GM23338 (cell line): ENCODE measurements at regions not wholly inside any gene's neighbourhood (a gene's known extent, or its start where the extent isn't known, plus 50 kb on each side); places are given as distances from the start of the nearest gene placed in this dataset.

Source experiments
- ATAC-seq: fragments of 200-7000 bp; cut with Tn5 transposase; 3 replicates; pipeline ENCODE4 v1.9.1; 2020
- DNase-seq: peaks from one replicate; pipeline ENCODE4 v3.0.0-alpha.2; 2015; ENCODE audit warnings: low spot score
- H2AFZ ChIP-seq: fragments of 200-600 bp; sonication (generic); 2 replicates; pipeline ENCODE4 v1.8.0; 2016; ENCODE audit warnings: antibody characterized with exemption, mild to moderate bottlenecking, moderate library complexity
- H3F3A ChIP-seq: fragments of 200-600 bp; sonication (generic); replicated peaks from 2 replicates; pipeline ENCODE4 v1.8.0; 2017; ENCODE audit warnings: antibody characterized with exemption, mixed run types, low read depth
- H3K27ac ChIP-seq: fragments of 200-600 bp; sonication (generic); 2 replicates; pipeline ENCODE4 v1.6.1; 2016; ENCODE audit warnings: low read depth
- H3K27me3 ChIP-seq: fragments of 200-600 bp; sonication (generic); 2 replicates; pipeline ENCODE4 v1.8.0; 2016; ENCODE audit warnings: mild to moderate bottlenecking, mixed run types, moderate library complexity; ENCODE audit not compliant: insufficient read depth
- H3K36me3 ChIP-seq: fragments of 200-600 bp; sonication (generic); 2 replicates; pipeline ENCODE4 v1.8.0; 2016; ENCODE audit warnings: mild to moderate bottlenecking; ENCODE audit not compliant: insufficient read depth
- H3K4me1 ChIP-seq: fragments of 200-600 bp; sonication (generic); 2 replicates; pipeline ENCODE4 v1.8.0; 2016; ENCODE audit warnings: mild to moderate bottlenecking, moderate library complexity; ENCODE audit not compliant: insufficient read depth
- H3K4me2 ChIP-seq: fragments of 200-600 bp; sonication (generic); 2 replicates; pipeline ENCODE4 v1.7.1; 2017; ENCODE audit warnings: mixed run types
- H3K4me3 ChIP-seq: fragments of 200-600 bp; sonication (generic); 2 replicates; pipeline ENCODE4 v1.6.1; 2016; ENCODE audit warnings: mixed run types
- H3K79me2 ChIP-seq: fragments of 200-600 bp; sonication (generic); replicated peaks from 2 replicates; pipeline ENCODE4 v1.8.0; 2017; ENCODE audit warnings: mild to moderate bottlenecking; ENCODE audit not compliant: insufficient read depth
- H3K9me2 ChIP-seq: fragments of 200-600 bp; sonication (generic); 2 replicates; pipeline ENCODE4 v1.8.0; 2017; ENCODE audit not compliant: insufficient read depth
- H4K20me1 ChIP-seq: fragments of 200-600 bp; sonication (generic); replicated peaks from 2 replicates; pipeline ENCODE4 v1.8.0; 2017; ENCODE audit warnings: mild to moderate bottlenecking; ENCODE audit not compliant: insufficient read depth
- H3K27ac Mint-ChIP-seq: 2 replicates; pipeline ENCODE4 v1.8.0; 2020; ENCODE audit warnings: inconsistent platforms, mild to moderate bottlenecking, moderate library complexity, mixed read lengths
- H3K27me3 Mint-ChIP-seq: 3 replicates; pipeline ENCODE4 v1.8.0; 2022; ENCODE audit warnings: low read depth, mild to moderate bottlenecking, moderate library complexity, mixed read lengths, inconsistent platforms; ENCODE audit not compliant: insufficient read depth, poor library complexity
- H3K36me3 Mint-ChIP-seq: 3 replicates; pipeline ENCODE4 v1.8.0; 2021; ENCODE audit warnings: low read depth, mild to moderate bottlenecking, inconsistent platforms, moderate library complexity, mixed read lengths
- H3K4me1 Mint-ChIP-seq: 3 replicates; pipeline ENCODE4 v1.8.0; 2020; ENCODE audit warnings: mild to moderate bottlenecking, inconsistent platforms, mixed read lengths
- H3K4me3 Mint-ChIP-seq: 3 replicates; pipeline ENCODE4 v1.8.0; 2021; ENCODE audit warnings: moderate library complexity, mild to moderate bottlenecking, inconsistent platforms, mixed read lengths
- H3K9me3 Mint-ChIP-seq: 3 replicates; pipeline ENCODE4 v1.8.0; 2020; ENCODE audit warnings: moderate library complexity, mild to moderate bottlenecking, inconsistent platforms, mixed read lengths
- JUNB ChIP-seq: IDR thresholded peaks from one replicate; pipeline ENCODE4 v1.6.1; 2016; ENCODE audit warnings: antibody characterized with exemption; ENCODE audit not compliant: unreplicated experiment
- NANOG ChIP-seq: IDR thresholded peaks from 2 replicates; pipeline ENCODE4 v1.6.1; 2016; ENCODE audit warnings: antibody characterized with exemption, borderline replicate concordance
- POLR2AphosphoS5 ChIP-seq: IDR thresholded peaks from 2 replicates; pipeline ENCODE4 v1.6.1; 2016; ENCODE audit warnings: antibody characterized with exemption, low read depth
- ZNF114 ChIP-seq: fragments of 250-450 bp; sonication (Bioruptor Pico); IDR thresholded peaks from 2 replicates; pipeline ENCODE4 v1.5.0; 2020; ENCODE audit warnings: mild to moderate bottlenecking, moderate library complexity
- ZNF331 ChIP-seq: fragments of 250-450 bp; sonication (Bioruptor Pico); IDR thresholded peaks from 2 replicates; pipeline ENCODE4 v1.5.0; 2020; ENCODE audit warnings: low read depth, mild to moderate bottlenecking, moderate library complexity
- TF ChIP-seq, protein P1 (sequence below): IDR thresholded peaks from 2 replicates; pipeline ENCODE4 v1.6.1; 2016; ENCODE audit warnings: antibody characterized with exemption
- TF ChIP-seq, protein P2 (sequence below), 2 experiments: fragments of 200-600 bp in 1 of 2; sonication (generic) in 1 of 2; conservative IDR thresholded peaks; 2 replicates each; pipeline versions ENCODE4 v1.5.1 to v1.6.1; 2016 to 2017; ENCODE audit warnings: antibody characterized with exemption in 2 of 2, low read depth in 2 of 2, mild to moderate bottlenecking in 2 of 2, moderate library complexity in 1 of 2
- TF ChIP-seq, protein P3 (sequence below): IDR thresholded peaks from one replicate; pipeline ENCODE4 v1.6.1; 2018; ENCODE audit warnings: antibody characterized with exemption; ENCODE audit not compliant: unreplicated experiment
- TF ChIP-seq, protein P4 (sequence below): fragments of 250-450 bp; sonication (Bioruptor Pico); IDR thresholded peaks from 2 replicates; pipeline ENCODE4 v1.5.0; 2020; ENCODE audit warnings: mild to moderate bottlenecking, moderate library complexity

DNA sequence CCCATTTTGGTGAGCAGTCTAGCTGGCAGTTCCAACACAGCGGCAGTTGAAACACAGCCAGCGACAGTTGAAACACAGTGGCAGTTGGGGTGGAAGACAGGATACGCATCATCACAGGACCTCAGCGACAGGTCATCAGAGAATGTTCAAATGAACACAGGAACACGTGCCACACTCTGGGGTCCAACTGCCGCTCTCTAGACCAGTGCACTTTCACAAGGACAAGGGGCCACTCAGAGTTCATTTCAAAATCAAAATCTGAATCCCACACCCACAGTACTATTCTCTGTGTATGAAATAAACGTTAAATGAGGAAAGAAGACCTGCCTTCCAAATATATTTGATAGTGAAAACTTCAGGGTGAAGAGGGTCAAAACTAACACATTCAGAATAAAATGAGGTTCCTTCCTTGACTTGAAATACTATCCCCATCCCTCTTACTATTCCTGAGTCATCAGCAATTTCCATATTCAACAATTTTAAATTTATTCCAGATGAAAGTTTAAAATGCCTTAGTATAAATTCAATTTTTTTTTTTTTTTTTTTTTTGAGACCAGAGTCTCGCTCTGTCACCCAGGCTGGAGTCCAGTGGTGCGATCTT is 53.0 kb upstream of the SIMC1 start:
- Histone ChIP-seq H3K4me1 (no peaks in the 10 kb centered on the region), H4K20me1 (no peaks in the 10 kb centered on the region), H3F3A (no peaks in the 10 kb centered on the region), H3K27me3 (no peaks in the 10 kb centered on the region), H3K4me3 (no peak overlapping the region), H3K79me2 (no peaks in the 10 kb centered on the region), H3K4me2 (no peak overlapping the region), H2AFZ (0 out of 2 replicates have a peak overlapping the region, but pooled peaks have one; percentile 56), H3K27ac (no peak overlapping the region), H3K9me2 (no peaks in the 10 kb centered on the region), H3K36me3 (no peaks in the 10 kb centered on the region)
- Mint-ChIP-seq H3K4me1 (peaks cover 8% of the 10 kb centered on the region; the same call in 2 of the 3 replicates), H3K9me3 (no peaks in the 10 kb centered on the region), H3K36me3 (no peaks in the 10 kb centered on the region), H3K27ac (no peak overlapping the region), H3K27me3 (no peaks in the 10 kb centered on the region), H3K4me3 (no peak overlapping the region)
- TF ChIP-seq NANOG (no peak), ZNF331 (CRISPR knock-in tag) (no peak), ZNF114 (no peak), POLR2AphosphoS5 (no peak), JUNB (no peak)
- TF ChIP-seq, protein P1, sequence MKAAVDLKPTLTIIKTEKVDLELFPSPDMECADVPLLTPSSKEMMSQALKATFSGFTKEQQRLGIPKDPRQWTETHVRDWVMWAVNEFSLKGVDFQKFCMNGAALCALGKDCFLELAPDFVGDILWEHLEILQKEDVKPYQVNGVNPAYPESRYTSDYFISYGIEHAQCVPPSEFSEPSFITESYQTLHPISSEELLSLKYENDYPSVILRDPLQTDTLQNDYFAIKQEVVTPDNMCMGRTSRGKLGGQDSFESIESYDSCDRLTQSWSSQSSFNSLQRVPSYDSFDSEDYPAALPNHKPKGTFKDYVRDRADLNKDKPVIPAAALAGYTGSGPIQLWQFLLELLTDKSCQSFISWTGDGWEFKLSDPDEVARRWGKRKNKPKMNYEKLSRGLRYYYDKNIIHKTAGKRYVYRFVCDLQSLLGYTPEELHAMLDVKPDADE: no peak
- TF ChIP-seq, protein P2, sequence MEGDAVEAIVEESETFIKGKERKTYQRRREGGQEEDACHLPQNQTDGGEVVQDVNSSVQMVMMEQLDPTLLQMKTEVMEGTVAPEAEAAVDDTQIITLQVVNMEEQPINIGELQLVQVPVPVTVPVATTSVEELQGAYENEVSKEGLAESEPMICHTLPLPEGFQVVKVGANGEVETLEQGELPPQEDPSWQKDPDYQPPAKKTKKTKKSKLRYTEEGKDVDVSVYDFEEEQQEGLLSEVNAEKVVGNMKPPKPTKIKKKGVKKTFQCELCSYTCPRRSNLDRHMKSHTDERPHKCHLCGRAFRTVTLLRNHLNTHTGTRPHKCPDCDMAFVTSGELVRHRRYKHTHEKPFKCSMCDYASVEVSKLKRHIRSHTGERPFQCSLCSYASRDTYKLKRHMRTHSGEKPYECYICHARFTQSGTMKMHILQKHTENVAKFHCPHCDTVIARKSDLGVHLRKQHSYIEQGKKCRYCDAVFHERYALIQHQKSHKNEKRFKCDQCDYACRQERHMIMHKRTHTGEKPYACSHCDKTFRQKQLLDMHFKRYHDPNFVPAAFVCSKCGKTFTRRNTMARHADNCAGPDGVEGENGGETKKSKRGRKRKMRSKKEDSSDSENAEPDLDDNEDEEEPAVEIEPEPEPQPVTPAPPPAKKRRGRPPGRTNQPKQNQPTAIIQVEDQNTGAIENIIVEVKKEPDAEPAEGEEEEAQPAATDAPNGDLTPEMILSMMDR (conservative IDR thresholded peaks at IDR 0.05; ENCODE audit: low read depth in 2 of 2): no peak
- TF ChIP-seq, protein P3, sequence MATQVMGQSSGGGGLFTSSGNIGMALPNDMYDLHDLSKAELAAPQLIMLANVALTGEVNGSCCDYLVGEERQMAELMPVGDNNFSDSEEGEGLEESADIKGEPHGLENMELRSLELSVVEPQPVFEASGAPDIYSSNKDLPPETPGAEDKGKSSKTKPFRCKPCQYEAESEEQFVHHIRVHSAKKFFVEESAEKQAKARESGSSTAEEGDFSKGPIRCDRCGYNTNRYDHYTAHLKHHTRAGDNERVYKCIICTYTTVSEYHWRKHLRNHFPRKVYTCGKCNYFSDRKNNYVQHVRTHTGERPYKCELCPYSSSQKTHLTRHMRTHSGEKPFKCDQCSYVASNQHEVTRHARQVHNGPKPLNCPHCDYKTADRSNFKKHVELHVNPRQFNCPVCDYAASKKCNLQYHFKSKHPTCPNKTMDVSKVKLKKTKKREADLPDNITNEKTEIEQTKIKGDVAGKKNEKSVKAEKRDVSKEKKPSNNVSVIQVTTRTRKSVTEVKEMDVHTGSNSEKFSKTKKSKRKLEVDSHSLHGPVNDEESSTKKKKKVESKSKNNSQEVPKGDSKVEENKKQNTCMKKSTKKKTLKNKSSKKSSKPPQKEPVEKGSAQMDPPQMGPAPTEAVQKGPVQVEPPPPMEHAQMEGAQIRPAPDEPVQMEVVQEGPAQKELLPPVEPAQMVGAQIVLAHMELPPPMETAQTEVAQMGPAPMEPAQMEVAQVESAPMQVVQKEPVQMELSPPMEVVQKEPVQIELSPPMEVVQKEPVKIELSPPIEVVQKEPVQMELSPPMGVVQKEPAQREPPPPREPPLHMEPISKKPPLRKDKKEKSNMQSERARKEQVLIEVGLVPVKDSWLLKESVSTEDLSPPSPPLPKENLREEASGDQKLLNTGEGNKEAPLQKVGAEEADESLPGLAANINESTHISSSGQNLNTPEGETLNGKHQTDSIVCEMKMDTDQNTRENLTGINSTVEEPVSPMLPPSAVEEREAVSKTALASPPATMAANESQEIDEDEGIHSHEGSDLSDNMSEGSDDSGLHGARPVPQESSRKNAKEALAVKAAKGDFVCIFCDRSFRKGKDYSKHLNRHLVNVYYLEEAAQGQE: no peak
- TF ChIP-seq, protein P4, sequence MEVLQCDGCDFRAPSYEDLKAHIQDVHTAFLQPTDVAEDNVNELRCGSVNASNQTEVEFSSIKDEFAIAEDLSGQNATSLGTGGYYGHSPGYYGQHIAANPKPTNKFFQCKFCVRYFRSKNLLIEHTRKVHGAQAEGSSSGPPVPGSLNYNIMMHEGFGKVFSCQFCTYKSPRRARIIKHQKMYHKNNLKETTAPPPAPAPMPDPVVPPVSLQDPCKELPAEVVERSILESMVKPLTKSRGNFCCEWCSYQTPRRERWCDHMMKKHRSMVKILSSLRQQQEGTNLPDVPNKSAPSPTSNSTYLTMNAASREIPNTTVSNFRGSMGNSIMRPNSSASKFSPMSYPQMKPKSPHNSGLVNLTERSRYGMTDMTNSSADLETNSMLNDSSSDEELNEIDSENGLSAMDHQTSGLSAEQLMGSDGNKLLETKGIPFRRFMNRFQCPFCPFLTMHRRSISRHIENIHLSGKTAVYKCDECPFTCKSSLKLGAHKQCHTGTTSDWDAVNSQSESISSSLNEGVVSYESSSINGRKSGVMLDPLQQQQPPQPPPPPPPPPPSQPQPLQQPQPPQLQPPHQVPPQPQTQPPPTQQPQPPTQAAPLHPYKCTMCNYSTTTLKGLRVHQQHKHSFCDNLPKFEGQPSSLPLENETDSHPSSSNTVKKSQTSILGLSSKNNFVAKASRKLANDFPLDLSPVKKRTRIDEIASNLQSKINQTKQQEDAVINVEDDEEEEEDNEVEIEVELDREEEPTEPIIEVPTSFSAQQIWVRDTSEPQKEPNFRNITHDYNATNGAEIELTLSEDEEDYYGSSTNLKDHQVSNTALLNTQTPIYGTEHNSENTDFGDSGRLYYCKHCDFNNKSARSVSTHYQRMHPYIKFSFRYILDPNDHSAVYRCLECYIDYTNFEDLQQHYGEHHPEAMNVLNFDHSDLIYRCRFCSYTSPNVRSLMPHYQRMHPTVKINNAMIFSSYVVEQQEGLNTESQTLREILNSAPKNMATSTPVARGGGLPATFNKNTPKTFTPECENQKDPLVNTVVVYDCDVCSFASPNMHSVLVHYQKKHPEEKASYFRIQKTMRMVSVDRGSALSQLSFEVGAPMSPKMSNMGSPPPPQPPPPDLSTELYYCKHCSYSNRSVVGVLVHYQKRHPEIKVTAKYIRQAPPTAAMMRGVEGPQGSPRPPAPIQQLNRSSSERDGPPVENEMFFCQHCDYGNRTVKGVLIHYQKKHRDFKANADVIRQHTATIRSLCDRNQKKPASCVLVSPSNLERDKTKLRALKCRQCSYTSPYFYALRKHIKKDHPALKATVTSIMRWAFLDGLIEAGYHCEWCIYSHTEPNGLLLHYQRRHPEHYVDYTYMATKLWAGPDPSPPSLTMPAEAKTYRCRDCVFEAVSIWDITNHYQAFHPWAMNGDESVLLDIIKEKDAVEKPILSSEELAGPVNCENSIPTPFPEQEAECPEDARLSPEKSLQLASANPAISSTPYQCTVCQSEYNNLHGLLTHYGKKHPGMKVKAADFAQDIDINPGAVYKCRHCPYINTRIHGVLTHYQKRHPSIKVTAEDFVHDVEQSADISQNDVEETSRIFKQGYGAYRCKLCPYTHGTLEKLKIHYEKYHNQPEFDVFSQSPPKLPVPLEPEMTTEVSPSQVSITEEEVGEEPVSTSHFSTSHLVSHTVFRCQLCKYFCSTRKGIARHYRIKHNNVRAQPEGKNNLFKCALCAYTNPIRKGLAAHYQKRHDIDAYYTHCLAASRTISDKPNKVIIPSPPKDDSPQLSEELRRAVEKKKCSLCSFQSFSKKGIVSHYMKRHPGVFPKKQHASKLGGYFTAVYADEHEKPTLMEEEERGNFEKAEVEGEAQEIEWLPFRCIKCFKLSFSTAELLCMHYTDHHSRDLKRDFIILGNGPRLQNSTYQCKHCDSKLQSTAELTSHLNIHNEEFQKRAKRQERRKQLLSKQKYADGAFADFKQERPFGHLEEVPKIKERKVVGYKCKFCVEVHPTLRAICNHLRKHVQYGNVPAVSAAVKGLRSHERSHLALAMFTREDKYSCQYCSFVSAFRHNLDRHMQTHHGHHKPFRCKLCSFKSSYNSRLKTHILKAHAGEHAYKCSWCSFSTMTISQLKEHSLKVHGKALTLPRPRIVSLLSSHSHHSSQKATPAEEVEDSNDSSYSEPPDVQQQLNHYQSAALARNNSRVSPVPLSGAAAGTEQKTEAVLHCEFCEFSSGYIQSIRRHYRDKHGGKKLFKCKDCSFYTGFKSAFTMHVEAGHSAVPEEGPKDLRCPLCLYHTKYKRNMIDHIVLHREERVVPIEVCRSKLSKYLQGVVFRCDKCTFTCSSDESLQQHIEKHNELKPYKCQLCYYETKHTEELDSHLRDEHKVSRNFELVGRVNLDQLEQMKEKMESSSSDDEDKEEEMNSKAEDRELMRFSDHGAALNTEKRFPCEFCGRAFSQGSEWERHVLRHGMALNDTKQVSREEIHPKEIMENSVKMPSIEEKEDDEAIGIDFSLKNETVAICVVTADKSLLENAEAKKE: no peak
- no peak for DNase-seq
- ATAC-seq: no peak
